HG03342 (cell line): ENCODE measurements at regions not wholly inside any gene's neighbourhood (a gene's known extent, or its start where the extent isn't known, plus 50 kb on each side); places are given as distances from the start of the nearest gene placed in this dataset.

Experiments used
- ATAC-seq: cut with Tn5 transposase; IDR thresholded peaks from one replicate; pipeline ENCODE4 v1.9.1; 2021; ENCODE audit warnings: mild to moderate bottlenecking, moderate library complexity; ENCODE audit not compliant: unreplicated experiment

DNA sequence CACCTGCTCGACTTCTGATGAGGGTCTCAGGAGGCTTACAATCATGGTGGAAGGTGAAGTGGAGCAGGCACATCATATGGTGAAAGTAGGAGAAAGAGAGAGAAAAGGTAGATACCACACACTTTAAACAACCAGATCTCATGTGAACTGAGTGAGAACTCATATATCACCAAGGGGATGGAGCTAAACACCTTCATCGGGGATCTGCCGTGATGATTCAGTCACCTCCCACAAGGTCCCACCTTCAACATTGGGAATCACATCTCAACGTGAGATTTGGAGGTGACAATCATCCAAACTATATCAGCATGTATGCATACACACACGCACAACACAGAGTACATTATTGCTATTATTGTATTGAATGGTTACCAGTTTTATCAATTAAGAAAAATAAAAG, 453.3 kb upstream of the NRSN1 start:
- no peak for ATAC-seq

DNA sequence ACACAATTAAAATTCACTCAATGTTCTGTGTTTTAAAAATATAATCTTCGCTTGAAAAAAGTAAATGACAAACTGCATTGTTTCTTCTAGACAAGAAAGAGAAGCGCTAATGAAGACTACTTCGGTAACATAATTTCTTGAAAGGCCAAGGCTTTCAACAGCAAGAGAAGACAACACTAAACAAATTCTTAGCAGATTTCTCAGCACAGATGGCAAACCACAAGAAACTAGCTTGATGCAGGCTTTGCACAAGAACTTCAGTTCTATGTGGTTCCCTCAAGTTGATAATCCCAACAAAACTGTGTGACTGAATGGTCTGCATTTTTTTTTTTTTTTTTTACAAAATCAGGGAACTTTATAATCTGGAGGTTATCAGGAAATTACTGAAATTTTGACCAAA, 447.4 kb upstream of the NRSN1 start:
- no peak for ATAC-seq

DNA sequence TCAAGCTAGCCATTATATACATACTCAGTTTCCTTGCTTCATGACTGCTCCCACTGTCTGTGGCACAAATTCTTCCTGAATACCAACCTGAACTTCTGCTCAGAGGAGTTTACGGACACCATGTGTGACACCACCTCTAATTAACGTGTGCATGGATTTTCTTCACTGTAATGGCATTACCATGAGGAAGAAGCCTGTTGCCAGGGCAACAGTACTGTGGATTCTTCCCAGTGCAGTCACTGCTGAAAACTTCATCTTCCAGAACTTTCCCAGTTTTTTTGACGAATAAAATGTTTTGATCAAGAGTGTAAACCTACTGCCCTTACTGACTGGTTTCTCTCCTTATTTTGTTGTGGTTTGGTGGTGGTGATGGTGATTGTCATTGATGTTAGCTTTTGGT, 444.3 kb upstream of the NRSN1 start:
- no peak for ATAC-seq

DNA sequence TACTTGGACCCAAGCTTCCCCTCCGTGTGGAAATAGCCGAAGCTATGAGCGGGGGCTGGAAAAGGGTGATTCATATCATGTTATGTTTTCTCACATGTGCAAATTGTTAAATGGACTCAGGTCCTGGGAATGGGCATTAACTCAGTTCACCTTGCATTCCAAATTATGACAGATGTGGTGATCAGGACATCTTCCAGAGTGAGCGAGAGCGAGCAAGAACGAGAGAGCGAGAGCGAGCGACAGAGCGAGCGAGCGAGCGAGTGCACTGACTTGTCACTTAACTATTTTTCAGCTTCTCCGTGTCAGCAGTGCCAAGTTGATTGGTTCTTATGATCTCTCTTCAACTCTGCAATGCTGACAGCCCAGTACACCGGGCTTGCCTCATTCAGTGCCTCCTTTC, 437.4 kb upstream of the NRSN1 start:
- no peak for ATAC-seq

DNA sequence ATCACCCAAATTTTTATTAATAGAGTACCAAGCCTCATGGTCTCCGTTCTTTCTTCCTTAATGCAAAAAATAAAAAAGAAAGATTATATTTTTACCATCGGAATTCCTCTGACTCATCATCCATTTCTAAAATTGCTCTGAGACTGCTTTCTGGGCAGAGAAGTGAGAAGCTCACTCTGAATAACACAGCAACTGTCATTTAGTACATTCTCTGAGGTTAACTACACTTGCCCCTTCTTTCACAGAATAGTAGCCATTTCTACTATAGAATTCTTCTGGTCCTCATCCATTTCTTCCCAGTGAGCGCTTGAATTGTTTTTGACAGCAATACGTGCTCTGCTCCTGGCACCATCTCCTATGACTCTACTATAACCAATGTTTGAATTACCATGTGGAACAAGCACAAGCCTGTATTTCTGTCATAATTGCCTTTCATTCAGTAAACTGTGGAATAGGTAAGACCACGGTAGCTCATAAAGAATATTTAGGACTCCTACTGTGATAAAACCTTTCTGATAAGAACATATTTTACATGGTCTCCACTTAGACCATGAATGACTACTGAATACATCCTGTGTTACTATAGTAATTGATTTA, 435.5 kb upstream of the NRSN1 start:
- ATAC-seq = no peak

DNA sequence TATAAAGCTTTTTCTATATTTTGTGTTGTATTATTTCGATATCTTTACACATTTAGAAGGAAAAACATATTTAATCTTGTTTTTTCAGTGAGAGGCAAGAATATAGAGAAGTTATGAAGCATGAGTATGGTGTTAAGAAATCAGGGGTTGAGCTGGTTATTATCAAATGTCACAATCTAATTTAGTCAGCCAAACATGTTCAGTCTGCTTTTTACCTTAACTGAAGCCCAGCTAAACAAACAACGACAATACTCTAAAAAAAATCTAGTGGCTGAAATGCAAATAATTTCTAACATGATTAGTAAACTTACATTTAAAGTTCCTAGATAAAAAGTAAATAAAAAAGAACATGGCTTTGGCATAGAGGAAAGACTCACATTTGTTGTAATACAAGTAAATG, 433.8 kb upstream of the NRSN1 start:
- no peak for ATAC-seq

DNA sequence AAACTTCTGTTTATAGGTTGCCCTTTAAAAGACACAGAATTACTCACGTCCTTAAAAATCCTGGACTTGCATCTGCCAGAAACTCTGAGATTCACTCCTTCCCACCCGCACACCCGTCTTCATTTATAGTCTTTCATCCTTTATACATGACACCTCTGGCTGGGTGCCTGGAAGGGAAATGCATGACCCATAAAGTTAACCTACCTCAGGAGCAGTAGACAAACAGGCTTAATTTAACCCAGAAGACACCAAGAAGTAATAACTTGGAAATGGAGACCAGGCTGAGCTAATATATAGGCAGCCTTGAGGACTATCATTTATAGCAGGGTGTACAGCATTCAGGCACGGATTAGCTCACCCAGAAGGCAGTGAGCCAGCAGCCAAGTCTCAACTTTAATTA, 429.0 kb upstream of the NRSN1 start:
- no peak for ATAC-seq

DNA sequence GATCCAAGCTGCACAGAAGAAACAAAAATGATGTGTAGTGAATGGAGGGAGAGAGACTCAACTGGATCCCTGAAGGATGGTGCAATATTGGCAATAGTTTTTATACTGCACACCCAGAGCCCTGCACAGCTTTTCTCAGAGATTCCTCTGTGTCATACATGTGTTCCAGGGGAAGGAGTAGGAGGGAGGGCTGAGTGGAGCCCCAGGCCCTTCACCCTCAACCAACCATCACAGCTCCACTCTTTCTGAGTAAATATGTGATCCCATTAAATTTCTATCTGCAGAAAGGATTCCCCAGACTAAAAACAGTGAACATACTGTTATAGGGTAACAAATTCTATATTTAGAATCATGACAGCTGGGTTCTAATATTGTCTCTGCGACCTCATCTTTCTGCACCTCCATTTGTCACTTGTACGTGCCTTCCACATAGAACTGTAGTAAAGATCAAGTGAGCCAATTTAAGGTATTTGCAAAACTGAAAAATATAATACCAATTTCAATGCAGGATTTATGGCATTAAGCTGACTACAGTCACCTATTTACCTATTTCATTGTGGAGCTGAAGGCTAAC, 421.4 kb upstream of the NRSN1 start:
- ATAC-seq = no peak

DNA sequence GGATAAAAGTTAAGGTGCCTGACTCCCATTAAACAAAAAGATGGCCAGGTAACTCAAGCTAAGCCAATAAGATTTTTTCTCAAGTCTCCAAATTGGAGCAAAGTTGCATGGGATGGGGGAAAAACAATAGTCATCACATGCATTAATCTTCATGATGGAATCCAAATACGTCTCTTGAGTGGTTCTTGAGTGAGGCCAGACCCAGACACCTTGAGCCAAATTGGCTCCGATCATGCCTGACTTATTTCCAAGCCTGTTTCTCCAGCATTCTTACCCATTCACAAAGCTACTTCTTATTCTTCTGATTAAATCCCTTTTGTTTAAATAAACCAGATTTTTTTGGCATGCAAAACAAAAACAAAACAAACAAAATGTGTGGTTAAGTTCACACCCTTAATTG, 420.3 kb upstream of the NRSN1 start:
- ATAC-seq = no peak

DNA sequence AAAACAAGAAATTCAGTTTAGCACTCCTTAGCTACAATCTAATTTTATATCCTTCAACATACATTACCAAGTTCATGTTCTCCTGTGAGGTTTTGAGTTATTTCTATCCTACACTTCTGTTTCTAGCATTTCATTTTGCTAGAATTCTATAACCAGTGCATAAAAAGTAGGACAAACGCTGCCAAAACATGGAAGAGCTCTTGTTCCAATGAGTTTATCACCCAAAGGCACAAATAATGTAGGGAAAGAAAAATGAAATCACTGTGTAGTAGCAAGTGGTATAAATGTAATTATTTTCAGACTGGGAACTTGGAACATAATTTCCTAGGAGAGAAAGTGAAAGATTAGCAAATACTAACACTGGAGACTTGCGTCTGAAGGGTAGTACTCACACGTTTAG, 413.3 kb upstream of the NRSN1 start:
- ATAC-seq = no peak

DNA sequence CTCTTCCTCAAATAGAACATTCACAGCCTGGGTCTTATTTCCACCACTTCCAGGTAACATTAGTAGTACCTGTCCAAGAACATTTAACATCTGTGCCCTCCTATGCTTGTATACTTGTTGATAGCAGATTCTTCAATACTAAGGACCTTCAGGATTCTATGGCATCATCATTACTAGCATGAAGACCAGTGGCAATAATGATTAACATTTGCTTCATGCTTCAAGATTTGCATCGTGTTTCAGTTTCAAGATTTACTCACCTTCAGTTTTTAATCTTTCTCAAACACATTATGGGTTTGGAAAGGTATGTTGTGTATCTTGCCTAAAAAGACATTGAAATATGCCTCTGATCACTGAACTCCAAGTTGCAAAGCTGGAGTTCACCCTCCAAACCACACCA, 412.8 kb upstream of the NRSN1 start:
- peak; percentile 88 for ATAC-seq

DNA sequence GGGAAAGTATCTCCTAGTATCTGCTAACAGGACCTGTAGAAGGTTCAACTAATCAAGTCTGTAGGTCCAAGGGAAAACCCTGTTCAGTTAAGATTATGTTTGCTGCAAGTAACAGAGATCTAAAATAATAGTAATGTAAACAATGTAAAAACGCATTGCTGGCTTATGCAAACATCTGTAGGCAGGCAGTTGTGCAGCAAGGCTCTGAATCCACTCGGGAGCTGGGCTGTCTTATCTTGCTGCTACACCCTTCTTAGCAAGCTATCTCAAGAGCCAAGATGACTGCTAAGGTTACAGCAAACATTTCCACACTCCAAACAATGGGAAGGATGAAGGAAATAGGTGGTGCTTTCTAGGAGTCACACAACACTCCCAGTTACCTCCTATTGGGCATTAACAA, 397.3 kb upstream of the NRSN1 start:
- ATAC-seq = no peak

DNA sequence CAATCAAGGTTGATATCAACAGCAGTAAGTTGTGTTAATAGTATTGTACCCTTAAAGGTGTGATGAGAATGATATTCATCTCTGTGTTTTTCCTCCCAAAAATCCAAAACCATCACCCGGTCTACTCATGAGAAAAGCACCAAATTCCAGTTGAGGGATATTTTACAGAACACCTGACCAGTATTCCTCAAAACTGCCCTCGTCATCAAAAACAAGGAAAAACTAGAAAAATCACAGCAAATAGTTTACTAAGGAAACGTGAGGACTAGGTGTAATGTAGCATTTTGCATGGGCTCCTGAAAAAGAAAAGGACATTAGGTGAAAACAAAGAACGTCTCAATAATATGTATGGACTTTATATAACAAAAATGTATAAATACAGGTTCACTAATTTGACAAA, 394.4 kb upstream of the NRSN1 start:
- no peak for ATAC-seq

DNA sequence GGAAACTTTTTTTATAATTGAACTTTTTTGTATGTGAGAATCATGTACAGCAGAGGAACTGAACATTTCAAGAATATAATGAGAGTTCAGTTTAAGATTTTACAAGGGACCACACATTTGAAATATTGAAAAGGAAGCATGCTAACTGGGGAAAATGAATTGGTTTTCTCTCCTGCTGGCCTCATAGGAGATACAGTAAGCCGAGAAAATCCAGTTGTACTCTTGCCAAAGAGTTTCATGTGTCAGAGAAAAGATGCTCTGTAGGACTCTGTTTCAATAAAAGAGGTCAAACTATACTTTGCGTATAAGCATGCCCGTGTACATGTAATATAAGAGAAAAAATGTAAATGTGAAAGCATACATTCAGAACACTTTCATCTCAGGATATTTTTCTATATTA, 393.5 kb upstream of the NRSN1 start:
- no peak for ATAC-seq

DNA sequence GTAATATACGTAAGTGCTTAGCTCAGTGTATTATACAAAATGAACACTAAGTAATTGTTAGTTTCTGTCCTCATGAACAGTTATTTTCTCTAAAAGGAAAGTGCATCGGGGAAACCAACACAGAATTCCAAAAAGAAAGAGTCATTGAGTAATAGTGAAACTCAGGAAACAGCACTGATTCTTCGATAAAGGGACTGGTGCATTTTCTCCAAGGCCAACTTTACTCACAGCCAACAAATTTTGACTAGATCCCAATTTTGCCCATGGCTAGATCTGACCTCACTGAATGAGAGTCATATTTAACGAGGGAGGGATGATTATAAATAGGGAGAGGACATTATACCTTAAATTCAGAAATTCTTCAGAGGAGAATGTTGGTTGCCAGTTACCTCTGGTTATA, 390.9 kb upstream of the NRSN1 start:
- no peak for ATAC-seq

DNA sequence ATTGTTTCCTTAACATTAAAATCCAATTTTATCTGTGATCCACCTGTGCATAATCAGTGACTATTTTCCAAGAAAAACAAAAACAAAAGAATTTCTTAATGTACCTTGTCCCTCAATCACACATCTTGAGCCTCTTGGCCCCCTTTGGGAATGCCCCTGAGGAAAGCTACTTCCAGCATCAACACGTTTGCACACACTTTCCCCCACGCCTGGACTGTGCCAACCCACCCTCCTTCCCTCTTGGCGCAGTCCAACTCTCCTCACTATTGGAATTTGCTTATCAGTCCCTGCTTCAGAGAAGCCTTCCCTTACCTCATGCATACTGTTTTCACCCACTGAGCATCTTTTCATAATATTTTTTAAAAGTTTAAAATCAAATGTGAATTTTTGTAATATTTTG, 389.4 kb upstream of the NRSN1 start:
- ATAC-seq = no peak

DNA sequence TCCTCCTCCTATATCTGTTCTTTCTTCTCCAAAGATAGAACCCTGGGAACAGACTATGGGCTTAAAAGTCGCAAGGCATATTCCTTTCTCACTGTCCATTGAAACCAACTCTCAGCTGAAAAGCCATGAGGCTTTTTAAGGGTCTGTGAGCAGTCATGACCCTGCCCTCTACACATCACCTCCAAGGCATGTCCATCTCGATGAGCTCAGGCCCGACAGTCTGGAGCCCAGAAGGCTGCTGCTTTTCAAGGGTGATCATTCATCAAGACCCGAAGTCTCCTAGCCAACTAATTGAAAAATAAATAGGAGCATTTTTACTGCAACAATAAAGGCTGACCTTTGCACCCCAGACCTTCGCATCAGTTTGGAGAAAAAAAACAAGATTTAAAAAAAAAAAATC, 378.8 kb upstream of the NRSN1 start:
- ATAC-seq = no peak

DNA sequence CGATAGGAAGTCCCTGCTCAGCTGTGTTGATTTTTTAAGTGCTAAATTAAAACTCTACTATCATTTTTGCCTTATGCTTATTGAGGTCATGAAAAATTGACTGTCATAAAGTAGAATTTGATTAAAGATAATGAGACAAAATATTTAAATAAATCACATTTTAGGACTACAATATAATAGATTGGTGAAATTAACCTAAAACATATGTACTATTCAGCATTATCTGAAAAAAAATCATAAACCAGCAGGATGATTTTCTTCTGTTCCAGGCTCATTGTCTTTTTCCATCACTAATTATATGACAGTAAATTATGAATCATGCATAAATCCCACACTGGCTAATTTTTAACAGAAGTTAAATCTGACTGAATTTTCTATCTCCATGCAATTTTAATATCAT, 373.6 kb upstream of the NRSN1 start:
- no peak for ATAC-seq

DNA sequence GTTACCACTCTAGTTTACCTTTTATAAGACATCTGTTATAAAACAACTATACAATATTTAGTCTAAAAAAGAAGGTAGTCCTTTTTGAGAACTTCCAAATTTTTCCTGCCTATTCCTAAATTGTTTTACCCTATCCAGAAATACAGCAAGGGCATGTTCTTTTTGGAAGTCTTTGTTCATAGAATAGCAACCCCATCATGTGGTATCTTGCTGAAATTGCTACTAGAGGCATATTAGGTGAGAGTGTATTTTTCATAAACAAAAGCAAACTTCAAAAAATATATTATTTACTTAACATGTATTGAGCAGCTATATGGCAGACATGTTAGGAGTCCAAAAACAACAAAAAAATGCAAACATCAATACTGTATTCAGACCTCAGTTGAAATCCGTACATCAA, 371.8 kb upstream of the NRSN1 start:
- ATAC-seq = no peak

DNA sequence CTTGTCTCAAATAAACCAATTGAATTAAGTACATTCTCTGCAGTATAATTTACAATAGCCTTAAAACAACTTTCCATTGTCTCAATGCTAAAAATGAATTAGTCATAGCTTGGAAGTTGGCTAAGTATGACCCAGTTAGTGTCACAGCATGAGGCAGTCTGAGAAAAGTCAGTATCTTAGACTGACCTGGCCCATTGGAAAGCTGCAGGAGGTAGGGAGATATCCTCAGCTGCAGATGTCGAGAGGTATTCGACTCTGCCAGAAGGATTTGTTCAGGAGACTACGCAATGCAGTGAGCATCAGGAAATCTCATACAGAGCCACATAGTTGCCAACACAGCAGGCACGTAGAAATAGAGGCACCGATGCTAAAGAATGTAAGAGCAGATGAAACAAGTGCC, 350.9 kb upstream of the NRSN1 start:
- ATAC-seq = no peak

DNA sequence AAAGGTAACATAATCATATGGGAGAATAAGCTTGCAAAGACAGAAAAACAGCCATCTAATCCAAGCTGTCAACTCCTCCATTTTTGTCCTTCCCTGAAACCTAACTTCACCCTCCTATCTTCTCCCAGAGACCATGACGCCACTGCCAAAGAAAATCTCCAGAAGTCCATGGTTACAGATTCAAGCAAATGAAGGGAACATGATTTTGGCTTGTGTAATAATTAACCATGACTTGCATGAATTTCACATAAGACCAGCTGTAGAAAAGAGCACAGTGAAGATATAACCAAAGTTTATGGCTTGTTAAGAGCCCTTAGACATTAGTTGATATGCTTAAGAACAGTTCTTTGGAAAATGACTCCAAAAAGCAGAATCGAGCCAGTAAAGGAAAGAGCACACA, 342.1 kb upstream of the NRSN1 start:
- no peak for ATAC-seq

DNA sequence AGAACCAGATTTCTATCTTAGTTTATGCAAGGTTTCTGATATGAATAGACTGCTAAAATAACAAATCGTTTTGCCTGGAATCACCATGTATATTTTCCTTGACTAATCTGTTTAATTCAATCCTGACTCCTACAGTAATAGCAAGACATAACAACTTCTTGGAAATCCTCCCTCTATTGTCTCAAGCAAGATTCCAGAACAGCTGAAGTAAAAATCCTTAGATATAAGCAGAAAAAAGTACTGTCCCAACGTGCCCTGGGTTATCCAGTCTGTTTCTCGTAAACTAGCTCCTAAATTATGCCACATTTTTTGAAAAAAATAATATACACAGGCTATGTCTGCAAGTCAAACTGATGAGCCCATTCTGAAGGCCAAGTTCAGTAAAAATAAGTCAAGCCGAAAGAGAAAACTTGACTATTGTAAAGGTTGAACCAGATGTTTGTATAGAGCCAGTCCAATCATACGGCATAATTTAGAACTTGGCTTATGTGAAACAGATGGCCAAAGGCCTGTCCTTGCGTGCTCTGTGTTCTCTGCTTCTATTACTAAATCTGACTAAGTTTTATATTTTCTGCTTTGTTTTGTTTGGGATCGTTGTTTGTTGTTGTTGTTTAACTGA, 341.6 kb upstream of the NRSN1 start:
- ATAC-seq = no peak

DNA sequence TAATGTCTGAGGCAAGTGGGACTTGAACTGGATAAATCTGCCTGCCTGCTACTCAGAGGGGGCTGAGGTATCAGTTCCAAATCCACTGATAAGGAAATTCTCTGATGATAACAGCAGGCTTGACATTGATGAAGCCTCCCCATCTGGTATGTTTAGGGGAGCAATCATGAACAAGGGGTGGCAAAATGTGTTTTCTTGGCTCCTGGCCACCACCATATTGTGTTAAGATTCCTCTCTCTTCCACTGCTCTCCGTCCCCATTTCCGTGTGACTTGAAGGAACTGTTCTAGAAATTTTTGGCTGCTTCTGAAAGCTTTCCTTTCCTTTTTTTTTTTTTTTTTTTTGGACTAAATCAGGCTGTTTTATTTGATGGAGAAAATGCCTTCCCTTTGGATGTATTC, 335.3 kb upstream of the NRSN1 start:
- ATAC-seq = no peak
